Erythroblast (primary cell): ENCODE measurements at regions not wholly inside any gene's neighbourhood (a gene's known extent, or its start where the extent isn't known, plus 50 kb on each side); places are given as distances from the start of the nearest gene placed in this dataset.

Source experiments
- GATA1 ChIP-seq: IDR thresholded peaks from 2 replicates; pipeline ENCODE4 v1.6.1; 2011; ENCODE audit warnings: low read depth, mild to moderate bottlenecking, control low read depth, low read length, moderate library complexity
- POLR2A ChIP-seq: IDR thresholded peaks from 2 replicates; pipeline ENCODE4 v1.6.1; 2011; ENCODE audit warnings: mild to moderate bottlenecking, low read length

GRCh38 chr13:109655206-109655600, 131.2 kb downstream of the IRS2 start:
- TF ChIP-seq POLR2A (no peak), GATA1 (no peak)
